H1 (cell line): ENCODE measurements at regions not wholly inside any gene's neighbourhood (a gene's known extent, or its start where the extent isn't known, plus 50 kb on each side); places are given as distances from the start of the nearest gene placed in this dataset.

Experiments
- CHD2 ChIP-seq: IDR thresholded peaks from 2 replicates; pipeline ENCODE4 v1.6.1; 2012; ENCODE audit warnings: low read length, improper control_type of control experiment
- HDAC2 ChIP-seq, 2 experiments: fragments of 300-600 bp in 1 of 2; sonication (generic) in 1 of 2; IDR thresholded peaks; 2 replicates each; pipeline ENCODE4 v1.6.1; 2011 to 2012; ENCODE audit warnings: low read depth in 2 of 2, low read length in 2 of 2, mild to moderate bottlenecking in 2 of 2, moderate library complexity in 2 of 2, borderline replicate concordance in 1 of 2, inconsistent platforms in 1 of 2
- TF ChIP-seq, protein P1 (sequence below): fragments of 300-600 bp; sonication (generic); IDR thresholded peaks from 2 replicates; pipeline ENCODE4 v1.7.1; 2012; ENCODE audit warnings: low read length, moderate library complexity, mild to moderate bottlenecking, inconsistent platforms; ENCODE audit not compliant: insufficient replicate concordance
- TF ChIP-seq, protein P2 (sequence below), 3 experiments: IDR thresholded peaks; 1 replicate in 2 of 3; 2 replicates in 1 of 3; pipeline versions ENCODE4 v1.5.1 to v1.6.1; 2011; ENCODE audit warnings: low read length in 3 of 3, mild to moderate bottlenecking in 3 of 3, inconsistent platforms in 2 of 3, low read depth in 1 of 3, moderate library complexity in 1 of 3; ENCODE audit not compliant: insufficient read depth in 1 of 3; ENCODE audit errors: control extremely low read depth in 1 of 3

DNA sequence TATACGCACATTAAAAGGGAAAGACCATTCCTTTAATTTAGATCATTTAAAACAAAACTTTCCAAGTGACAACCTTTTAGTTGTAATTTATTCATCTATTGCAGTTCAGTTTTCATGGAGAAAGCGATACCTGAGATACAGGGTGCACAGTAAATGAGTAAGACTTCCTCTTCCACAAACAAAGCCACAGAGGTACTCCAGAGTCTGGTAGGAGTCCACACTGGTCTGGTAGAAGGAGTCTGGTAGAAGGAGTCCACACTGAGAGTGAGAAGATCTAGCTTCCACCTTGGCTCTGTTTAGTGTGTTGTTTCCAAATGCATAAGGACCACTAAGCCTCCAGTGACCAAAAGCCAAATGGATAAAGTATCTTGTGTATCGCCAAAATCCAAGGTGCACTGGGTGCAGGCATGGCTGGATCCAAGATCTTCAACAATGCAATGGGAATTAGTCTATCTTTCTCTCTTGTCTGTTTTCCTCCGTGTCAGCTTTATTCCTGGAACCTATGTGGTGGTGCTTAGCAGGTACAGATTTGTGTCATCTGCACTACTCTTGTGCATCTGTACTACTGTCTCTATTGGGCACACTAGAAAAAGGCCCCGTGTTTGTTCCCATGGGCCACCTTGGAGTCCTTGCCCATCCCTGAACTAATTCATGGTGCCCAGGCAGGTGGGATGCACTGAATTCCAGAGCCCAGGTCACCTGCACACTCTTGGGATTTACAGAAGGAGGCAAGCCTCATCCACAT is 331.1 kb downstream of the BCL11B start (continued):
- TF ChIP-seq, protein P1, sequence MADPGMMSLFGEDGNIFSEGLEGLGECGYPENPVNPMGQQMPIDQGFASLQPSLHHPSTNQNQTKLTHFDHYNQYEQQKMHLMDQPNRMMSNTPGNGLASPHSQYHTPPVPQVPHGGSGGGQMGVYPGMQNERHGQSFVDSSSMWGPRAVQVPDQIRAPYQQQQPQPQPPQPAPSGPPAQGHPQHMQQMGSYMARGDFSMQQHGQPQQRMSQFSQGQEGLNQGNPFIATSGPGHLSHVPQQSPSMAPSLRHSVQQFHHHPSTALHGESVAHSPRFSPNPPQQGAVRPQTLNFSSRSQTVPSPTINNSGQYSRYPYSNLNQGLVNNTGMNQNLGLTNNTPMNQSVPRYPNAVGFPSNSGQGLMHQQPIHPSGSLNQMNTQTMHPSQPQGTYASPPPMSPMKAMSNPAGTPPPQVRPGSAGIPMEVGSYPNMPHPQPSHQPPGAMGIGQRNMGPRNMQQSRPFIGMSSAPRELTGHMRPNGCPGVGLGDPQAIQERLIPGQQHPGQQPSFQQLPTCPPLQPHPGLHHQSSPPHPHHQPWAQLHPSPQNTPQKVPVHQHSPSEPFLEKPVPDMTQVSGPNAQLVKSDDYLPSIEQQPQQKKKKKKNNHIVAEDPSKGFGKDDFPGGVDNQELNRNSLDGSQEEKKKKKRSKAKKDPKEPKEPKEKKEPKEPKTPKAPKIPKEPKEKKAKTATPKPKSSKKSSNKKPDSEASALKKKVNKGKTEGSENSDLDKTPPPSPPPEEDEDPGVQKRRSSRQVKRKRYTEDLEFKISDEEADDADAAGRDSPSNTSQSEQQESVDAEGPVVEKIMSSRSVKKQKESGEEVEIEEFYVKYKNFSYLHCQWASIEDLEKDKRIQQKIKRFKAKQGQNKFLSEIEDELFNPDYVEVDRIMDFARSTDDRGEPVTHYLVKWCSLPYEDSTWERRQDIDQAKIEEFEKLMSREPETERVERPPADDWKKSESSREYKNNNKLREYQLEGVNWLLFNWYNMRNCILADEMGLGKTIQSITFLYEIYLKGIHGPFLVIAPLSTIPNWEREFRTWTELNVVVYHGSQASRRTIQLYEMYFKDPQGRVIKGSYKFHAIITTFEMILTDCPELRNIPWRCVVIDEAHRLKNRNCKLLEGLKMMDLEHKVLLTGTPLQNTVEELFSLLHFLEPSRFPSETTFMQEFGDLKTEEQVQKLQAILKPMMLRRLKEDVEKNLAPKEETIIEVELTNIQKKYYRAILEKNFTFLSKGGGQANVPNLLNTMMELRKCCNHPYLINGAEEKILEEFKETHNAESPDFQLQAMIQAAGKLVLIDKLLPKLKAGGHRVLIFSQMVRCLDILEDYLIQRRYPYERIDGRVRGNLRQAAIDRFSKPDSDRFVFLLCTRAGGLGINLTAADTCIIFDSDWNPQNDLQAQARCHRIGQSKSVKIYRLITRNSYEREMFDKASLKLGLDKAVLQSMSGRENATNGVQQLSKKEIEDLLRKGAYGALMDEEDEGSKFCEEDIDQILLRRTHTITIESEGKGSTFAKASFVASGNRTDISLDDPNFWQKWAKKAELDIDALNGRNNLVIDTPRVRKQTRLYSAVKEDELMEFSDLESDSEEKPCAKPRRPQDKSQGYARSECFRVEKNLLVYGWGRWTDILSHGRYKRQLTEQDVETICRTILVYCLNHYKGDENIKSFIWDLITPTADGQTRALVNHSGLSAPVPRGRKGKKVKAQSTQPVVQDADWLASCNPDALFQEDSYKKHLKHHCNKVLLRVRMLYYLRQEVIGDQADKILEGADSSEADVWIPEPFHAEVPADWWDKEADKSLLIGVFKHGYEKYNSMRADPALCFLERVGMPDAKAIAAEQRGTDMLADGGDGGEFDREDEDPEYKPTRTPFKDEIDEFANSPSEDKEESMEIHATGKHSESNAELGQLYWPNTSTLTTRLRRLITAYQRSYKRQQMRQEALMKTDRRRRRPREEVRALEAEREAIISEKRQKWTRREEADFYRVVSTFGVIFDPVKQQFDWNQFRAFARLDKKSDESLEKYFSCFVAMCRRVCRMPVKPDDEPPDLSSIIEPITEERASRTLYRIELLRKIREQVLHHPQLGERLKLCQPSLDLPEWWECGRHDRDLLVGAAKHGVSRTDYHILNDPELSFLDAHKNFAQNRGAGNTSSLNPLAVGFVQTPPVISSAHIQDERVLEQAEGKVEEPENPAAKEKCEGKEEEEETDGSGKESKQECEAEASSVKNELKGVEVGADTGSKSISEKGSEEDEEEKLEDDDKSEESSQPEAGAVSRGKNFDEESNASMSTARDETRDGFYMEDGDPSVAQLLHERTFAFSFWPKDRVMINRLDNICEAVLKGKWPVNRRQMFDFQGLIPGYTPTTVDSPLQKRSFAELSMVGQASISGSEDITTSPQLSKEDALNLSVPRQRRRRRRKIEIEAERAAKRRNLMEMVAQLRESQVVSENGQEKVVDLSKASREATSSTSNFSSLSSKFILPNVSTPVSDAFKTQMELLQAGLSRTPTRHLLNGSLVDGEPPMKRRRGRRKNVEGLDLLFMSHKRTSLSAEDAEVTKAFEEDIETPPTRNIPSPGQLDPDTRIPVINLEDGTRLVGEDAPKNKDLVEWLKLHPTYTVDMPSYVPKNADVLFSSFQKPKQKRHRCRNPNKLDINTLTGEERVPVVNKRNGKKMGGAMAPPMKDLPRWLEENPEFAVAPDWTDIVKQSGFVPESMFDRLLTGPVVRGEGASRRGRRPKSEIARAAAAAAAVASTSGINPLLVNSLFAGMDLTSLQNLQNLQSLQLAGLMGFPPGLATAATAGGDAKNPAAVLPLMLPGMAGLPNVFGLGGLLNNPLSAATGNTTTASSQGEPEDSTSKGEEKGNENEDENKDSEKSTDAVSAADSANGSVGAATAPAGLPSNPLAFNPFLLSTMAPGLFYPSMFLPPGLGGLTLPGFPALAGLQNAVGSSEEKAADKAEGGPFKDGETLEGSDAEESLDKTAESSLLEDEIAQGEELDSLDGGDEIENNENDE, result no peak
- TF ChIP-seq HDAC2 (IDR thresholded peaks at IDR 0.05; ENCODE audit: borderline replicate concordance in 1 of 2, low read depth in 2 of 2, low read length in 2 of 2), result no peak
- TF ChIP-seq, protein P2, sequence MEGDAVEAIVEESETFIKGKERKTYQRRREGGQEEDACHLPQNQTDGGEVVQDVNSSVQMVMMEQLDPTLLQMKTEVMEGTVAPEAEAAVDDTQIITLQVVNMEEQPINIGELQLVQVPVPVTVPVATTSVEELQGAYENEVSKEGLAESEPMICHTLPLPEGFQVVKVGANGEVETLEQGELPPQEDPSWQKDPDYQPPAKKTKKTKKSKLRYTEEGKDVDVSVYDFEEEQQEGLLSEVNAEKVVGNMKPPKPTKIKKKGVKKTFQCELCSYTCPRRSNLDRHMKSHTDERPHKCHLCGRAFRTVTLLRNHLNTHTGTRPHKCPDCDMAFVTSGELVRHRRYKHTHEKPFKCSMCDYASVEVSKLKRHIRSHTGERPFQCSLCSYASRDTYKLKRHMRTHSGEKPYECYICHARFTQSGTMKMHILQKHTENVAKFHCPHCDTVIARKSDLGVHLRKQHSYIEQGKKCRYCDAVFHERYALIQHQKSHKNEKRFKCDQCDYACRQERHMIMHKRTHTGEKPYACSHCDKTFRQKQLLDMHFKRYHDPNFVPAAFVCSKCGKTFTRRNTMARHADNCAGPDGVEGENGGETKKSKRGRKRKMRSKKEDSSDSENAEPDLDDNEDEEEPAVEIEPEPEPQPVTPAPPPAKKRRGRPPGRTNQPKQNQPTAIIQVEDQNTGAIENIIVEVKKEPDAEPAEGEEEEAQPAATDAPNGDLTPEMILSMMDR (IDR thresholded peaks at IDR 0.05; ENCODE audit: control extremely low read depth in 1 of 3, insufficient read depth in 1 of 3, low read depth in 1 of 3, low read length in 3 of 3), result no peak
- TF ChIP-seq CHD2, result no peak
